Lower leg skin (tissue), 4 donors: ENCODE measurements at regions not wholly inside any gene's neighbourhood (a gene's known extent, or its start where the extent isn't known, plus 50 kb on each side); places are given as distances from the start of the nearest gene placed in this dataset.

Experiments
- DNase-seq, 2 donors: peaks; one replicate each; pipeline ENCODE4 v3.0.0-alpha.2; 2019; ENCODE audit warnings: low spot score in 2 of 2
- H3K4me3 ChIP-seq: fragments of 200-600 bp; sonication (generic); 2 replicates; pipeline ENCODE4 v1.5.1; 2017; ENCODE audit warnings: mild to moderate bottlenecking, low read depth; ENCODE audit not compliant: poor library complexity, severe bottlenecking
- POLR2A ChIP-seq, 2 donors: fragments of 450-650 bp; IDR thresholded peaks; one replicate each; pipeline ENCODE4 v1.6.1; 2016 to 2017; ENCODE audit warnings: antibody characterized with exemption in 2 of 2, mild to moderate bottlenecking in 1 of 2, moderate library complexity in 1 of 2
- WGBS, 2 donors: methylation state at CpG; one replicate each; pipeline ENCODE4 v1.1.5; 2018; 5-methylcytosine and 5-hydroxymethylcytosine counted together
- intact Hi-C: fragments of 100-400 bp; cut with DNase I; formaldehyde crosslinking; loops from one replicate; pipeline ENCODE4 v1.15.0; 2023; ENCODE audit warnings: low total_unique reads
- TF ChIP-seq, protein P1 (sequence below), 3 donors: fragments of 450-650 bp; IDR thresholded peaks; one replicate each; pipeline ENCODE4 v1.5.1; 2016; ENCODE audit warnings: antibody characterized with exemption in 3 of 3, mild to moderate bottlenecking in 3 of 3, moderate library complexity in 2 of 3

- TF ChIP-seq, protein P1, sequence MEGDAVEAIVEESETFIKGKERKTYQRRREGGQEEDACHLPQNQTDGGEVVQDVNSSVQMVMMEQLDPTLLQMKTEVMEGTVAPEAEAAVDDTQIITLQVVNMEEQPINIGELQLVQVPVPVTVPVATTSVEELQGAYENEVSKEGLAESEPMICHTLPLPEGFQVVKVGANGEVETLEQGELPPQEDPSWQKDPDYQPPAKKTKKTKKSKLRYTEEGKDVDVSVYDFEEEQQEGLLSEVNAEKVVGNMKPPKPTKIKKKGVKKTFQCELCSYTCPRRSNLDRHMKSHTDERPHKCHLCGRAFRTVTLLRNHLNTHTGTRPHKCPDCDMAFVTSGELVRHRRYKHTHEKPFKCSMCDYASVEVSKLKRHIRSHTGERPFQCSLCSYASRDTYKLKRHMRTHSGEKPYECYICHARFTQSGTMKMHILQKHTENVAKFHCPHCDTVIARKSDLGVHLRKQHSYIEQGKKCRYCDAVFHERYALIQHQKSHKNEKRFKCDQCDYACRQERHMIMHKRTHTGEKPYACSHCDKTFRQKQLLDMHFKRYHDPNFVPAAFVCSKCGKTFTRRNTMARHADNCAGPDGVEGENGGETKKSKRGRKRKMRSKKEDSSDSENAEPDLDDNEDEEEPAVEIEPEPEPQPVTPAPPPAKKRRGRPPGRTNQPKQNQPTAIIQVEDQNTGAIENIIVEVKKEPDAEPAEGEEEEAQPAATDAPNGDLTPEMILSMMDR (IDR thresholded peaks at IDR 0.05), result no peak
- no peak for TF ChIP-seq POLR2A (IDR thresholded peaks at IDR 0.05)
- DNase-seq, result no peak
- 59 to 68% methylated on average over 7 of the region's 7 CpGs for WGBS, 2 donors
These were observed 178.8 kb downstream of the TTC32 start for GRCh38 chr2:19723021-19723420.

GRCh38 chr2:19722531-19722971 lies 179.2 kb downstream of the TTC32 start:
- H3K4me3 ChIP-seq, result no peak overlapping the region
- intact Hi-C loops, result no loop called here
- WGBS, 2 donors, result 49 to 59% methylated on average over 3 of the region's 3 CpGs
- no peak for DNase-seq
- TF ChIP-seq, protein P1 (IDR thresholded peaks at IDR 0.05), result no peak
- no peak for TF ChIP-seq POLR2A (IDR thresholded peaks at IDR 0.05)

More at GRCh38 chr2:19723021-19723420, 178.8 kb downstream of the TTC32 start:
- no peak overlapping the region for H3K4me3 ChIP-seq
- intact Hi-C loops, result no loop called here

DNA sequence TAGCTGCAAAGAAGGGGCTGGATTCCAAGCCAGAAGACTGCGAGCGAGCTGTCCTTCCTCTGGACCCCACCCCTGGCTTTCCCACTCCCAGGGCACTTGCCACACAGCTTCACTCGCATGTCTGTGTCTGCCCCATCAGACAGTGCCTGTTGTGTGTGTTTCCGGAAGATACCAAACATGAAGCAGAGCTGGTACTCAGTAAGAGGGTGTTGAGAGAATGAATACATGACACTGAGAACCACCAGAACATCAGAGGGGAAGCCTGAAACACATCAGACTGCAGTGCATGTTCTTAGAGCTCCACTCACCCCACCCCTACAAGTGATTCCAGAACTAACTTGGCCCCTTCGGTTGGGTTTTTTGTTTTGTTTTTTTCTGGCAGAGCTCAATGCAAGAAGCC lies 181.5 kb downstream of the TTC32 start:
- TF ChIP-seq, protein P1 (IDR thresholded peaks at IDR 0.05), result no peak
- TF ChIP-seq POLR2A (IDR thresholded peaks at IDR 0.05), result no peak
- DNase-seq, result no peak
- H3K4me3 ChIP-seq, result no peak overlapping the region
- whole genome bisulfite sequencing, 2 donors, result 72 to 84% methylated on average over 5 of the region's 5 CpGs
- intact Hi-C loops, result no loop called here

DNA sequence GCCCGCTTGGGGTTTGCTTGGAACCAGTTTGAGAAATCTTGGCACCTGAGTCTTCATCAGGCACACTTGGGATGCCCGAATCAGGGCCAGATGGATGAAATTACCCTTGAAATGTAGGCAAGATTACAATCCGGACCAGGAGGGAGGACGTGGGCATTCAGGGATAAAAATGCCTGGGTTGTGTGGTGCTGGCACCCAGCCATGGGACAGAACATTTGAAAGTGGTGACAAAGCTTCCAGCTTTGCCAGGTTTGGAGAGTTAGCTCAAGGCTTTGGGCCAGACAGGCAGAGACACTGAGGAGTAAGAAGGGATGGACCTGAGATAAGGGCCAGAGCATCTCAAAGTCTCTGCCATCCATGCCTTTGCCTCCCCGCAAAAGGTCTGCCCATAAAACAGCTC lies 182.2 kb downstream of the TTC32 start:
- TF ChIP-seq POLR2A (IDR thresholded peaks at IDR 0.05), result no peak
- TF ChIP-seq, protein P1 (IDR thresholded peaks at IDR 0.05), result no peak
- no peak overlapping the region for H3K4me3 ChIP-seq
- peak in 1 of 2 donors; percentile 82 for DNase-seq
- intact Hi-C loops, result no loop called here
- WGBS, 2 donors, result 79 to 89% methylated on average over 5 of the region's 5 CpGs

DNA sequence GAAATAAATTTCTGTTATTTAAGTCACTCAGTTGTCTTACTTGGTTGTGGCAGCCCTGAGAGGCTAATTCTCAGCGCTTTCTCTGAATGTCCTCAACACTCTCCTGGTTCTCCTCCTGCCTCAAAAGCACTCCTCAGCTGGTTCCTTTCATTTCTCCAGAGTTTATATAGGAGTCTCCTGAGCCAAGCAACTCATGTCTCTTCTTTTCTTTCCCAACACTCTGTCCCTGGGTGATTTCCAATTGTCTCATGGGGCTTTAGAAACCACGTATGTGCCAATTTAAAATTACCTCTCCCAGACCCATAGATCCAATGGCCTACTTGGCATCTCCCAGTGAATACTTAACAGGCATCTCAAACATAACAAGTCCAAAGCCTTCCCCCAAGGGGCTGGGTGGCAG lies 184.3 kb downstream of the TTC32 start:
- H3K4me3 ChIP-seq, result no peak overlapping the region
- 69 to 80% methylated on average over 2 of the region's 2 CpGs for WGBS, 2 donors
- no peak for DNase-seq
- intact Hi-C loops, result no loop called here
- TF ChIP-seq, protein P1 (IDR thresholded peaks at IDR 0.05), result no peak
- no peak for TF ChIP-seq POLR2A (IDR thresholded peaks at IDR 0.05)

DNA sequence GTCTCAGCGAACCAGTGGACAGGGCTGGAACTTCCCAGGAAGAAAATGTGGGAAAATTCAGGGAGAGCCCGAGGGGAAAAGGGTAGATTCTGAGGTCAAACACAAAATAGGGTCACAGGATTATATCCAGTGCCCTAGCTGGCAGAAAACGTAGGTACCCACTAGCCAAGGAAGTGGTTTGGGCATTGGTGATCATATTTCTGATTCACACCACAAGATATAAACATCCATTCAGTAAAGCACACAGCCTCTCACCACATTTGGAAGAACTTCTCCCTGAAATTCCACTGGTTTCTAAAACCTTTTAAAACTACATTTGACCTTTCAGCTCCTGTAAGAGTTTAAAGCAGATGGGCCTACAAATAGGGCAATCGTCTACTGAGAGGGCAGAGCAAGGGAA lies 186.9 kb downstream of the TTC32 start:
- intact Hi-C loops, result no loop called here
- no peak for DNase-seq
- WGBS, 2 donors, result 77 to 90% methylated on average over 4 of the region's 4 CpGs
- TF ChIP-seq POLR2A (IDR thresholded peaks at IDR 0.05), result no peak
- TF ChIP-seq, protein P1 (IDR thresholded peaks at IDR 0.05), result no peak
- H3K4me3 ChIP-seq, result no peak overlapping the region
